H1 (cell line): ENCODE measurements at regions not wholly inside any gene's neighbourhood (a gene's known extent, or its start where the extent isn't known, plus 50 kb on each side); places are given as distances from the start of the nearest gene placed in this dataset.

Experiments used
- CTCF ChIA-PET: fragments of 300-600 bp; sonication (Branson Sonifier 250); formaldehyde crosslinking; loops from one replicate; lab custom pipeline; 2021; ENCODE audit not compliant: partially characterized antibody; lab: Charles Lee
- POLR2A ChIA-PET: fragments of 300-600 bp; sonication (Branson Sonifier 250); formaldehyde crosslinking; loops from one replicate; lab custom pipeline; 2021; ENCODE audit warnings: inconsistent platforms; ENCODE audit not compliant: partially characterized antibody; lab: Charles Lee
- DNase-seq, 2 experiments: peaks; one replicate each; pipeline versions ENCODE4 v3.0.0 to v3.0.0-alpha.2; 2010 to 2022; ENCODE audit warnings: low spot score in 2 of 2, low read depth in 1 of 2, mixed read lengths in 1 of 2
- FAIRE-seq: peaks from 2 replicates; lab custom pipeline; 2011; peaks lifted over from hg19 to GRCh38; lab: Jason Lieb, UNC
- H2AFZ ChIP-seq: 2 replicates; pipeline ENCODE4 v1.8.1; 2012; ENCODE audit warnings: low read length, inconsistent platforms
- H2AK5ac ChIP-seq: 2 replicates; pipeline ENCODE4 v1.6.1; 2013; ENCODE audit warnings: low read depth, low read length
- H2BK120ac ChIP-seq: replicated peaks from 2 replicates; pipeline ENCODE3; 2013; ENCODE audit warnings: low read depth, low read length, inconsistent platforms
- H2BK12ac ChIP-seq: 2 replicates; pipeline ENCODE4 v1.6.1; 2013; ENCODE audit warnings: low read depth, low read length
- H2BK15ac ChIP-seq: 2 replicates; pipeline ENCODE4 v1.6.1; 2013; ENCODE audit warnings: low read length
- H2BK20ac ChIP-seq: 2 replicates; pipeline ENCODE4 v1.6.1; 2013; ENCODE audit warnings: low read length
- H2BK5ac ChIP-seq: 2 replicates; pipeline ENCODE4 v1.6.1; 2013; ENCODE audit warnings: low read depth, low read length
- H3K14ac ChIP-seq: 2 replicates; pipeline ENCODE4 v1.6.1; 2013; ENCODE audit warnings: inconsistent platforms; ENCODE audit not compliant: insufficient read length
- H3K18ac ChIP-seq: 2 replicates; pipeline ENCODE4 v1.6.1; 2013; ENCODE audit warnings: low read length; ENCODE audit errors: extremely low read depth
- H3K23ac ChIP-seq: 2 replicates; pipeline ENCODE4 v1.6.1; 2013; ENCODE audit warnings: inconsistent platforms; ENCODE audit not compliant: insufficient read length
- H3K23me2 ChIP-seq: 2 replicates; pipeline ENCODE4 v1.6.1; 2013; ENCODE audit warnings: low read depth, low read length
- H3K27ac ChIP-seq: 2 replicates; pipeline ENCODE4 v1.6.1; 2011; ENCODE audit warnings: low read depth, low read length, inconsistent platforms
- H3K27me3 ChIP-seq, 4 experiments: replicated peaks in 1 of 4; 1 replicate in 1 of 4; 2 replicates in 3 of 4; pipeline versions ENCODE4 v1.6.1 to v1.8.1; 2011 to 2013; ENCODE audit warnings: low read length in 3 of 4, mild to moderate bottlenecking in 3 of 4, inconsistent platforms in 2 of 4, mixed read lengths in 2 of 4, moderate library complexity in 1 of 4; ENCODE audit not compliant: control insufficient read depth in 3 of 4, insufficient read depth in 3 of 4; ENCODE audit errors: extremely low read depth in 1 of 4
- H3K36me3 ChIP-seq, 4 experiments: 2 replicates each; pipeline versions ENCODE4 v1.6.1 to v1.8.1; 2011 to 2013; ENCODE audit warnings: mild to moderate bottlenecking in 4 of 4, low read length in 3 of 4, moderate library complexity in 2 of 4, control low read depth in 1 of 4, inconsistent platforms in 1 of 4; ENCODE audit not compliant: insufficient read depth in 4 of 4, control insufficient read depth in 2 of 4
- H3K4ac ChIP-seq: replicated peaks from 2 replicates; pipeline ENCODE3; 2013; ENCODE audit warnings: low read length, low read depth, mixed read lengths, inconsistent platforms; ENCODE audit not compliant: insufficient read length
- H3K4me1 ChIP-seq, 4 experiments: replicated peaks in 1 of 4; 1 replicate in 1 of 4; 2 replicates in 3 of 4; pipeline versions ENCODE4 v1.6.1 to v1.8.1; 2011 to 2013; ENCODE audit warnings: low read length in 3 of 4, inconsistent platforms in 2 of 4, mixed read lengths in 1 of 4; ENCODE audit not compliant: insufficient read depth in 4 of 4, control insufficient read depth in 3 of 4
- H3K4me2 ChIP-seq, 2 experiments: 2 replicates each; pipeline versions ENCODE4 v1.6.1 to v1.8.1; 2011 to 2013; ENCODE audit warnings: low read depth in 2 of 2, low read length in 2 of 2, control low read depth in 1 of 2, inconsistent platforms in 1 of 2, mild to moderate bottlenecking in 1 of 2; ENCODE audit not compliant: insufficient read depth in 1 of 2
- H3K4me3 ChIP-seq, 4 experiments: fragments of 200-600, 300-600 bp in 1 of 4; sonication (generic), shearing (Covaris generic), sonication (Bioruptor Twin) in 1 of 4; 2 replicates each; pipeline versions ENCODE4 v1.5.1 to v1.8.1; 2011 to 2016; ENCODE audit warnings: low read length in 4 of 4, low read depth in 3 of 4, control low read depth in 2 of 4, inconsistent platforms in 2 of 4, mild to moderate bottlenecking in 2 of 4, mixed read lengths in 1 of 4, moderate library complexity in 1 of 4; ENCODE audit not compliant: insufficient read depth in 2 of 4; ENCODE audit errors: extremely low read depth in 1 of 4
- H3K56ac ChIP-seq: replicated peaks from 2 replicates; pipeline ENCODE3; 2013; ENCODE audit warnings: low read depth, mild to moderate bottlenecking, mixed read lengths, low read length, inconsistent platforms; ENCODE audit not compliant: insufficient read length
- H3K79me1 ChIP-seq: 2 replicates; pipeline ENCODE4 v1.6.1; 2013; ENCODE audit warnings: low read depth, low read length, control low read depth
- H3K79me2 ChIP-seq, 2 experiments: 2 replicates each; pipeline versions ENCODE4 v1.6.1 to v1.8.1; 2012 to 2013; ENCODE audit warnings: low read length in 2 of 2, mild to moderate bottlenecking in 2 of 2, inconsistent platforms in 1 of 2; ENCODE audit not compliant: insufficient read depth in 2 of 2, control insufficient read depth in 1 of 2
- H3K9ac ChIP-seq, 4 experiments: replicated peaks in 1 of 4; 1 replicate in 1 of 4; 2 replicates in 3 of 4; pipeline versions ENCODE4 v1.6.1 to v1.8.1; 2011 to 2013; ENCODE audit warnings: low read depth in 3 of 4, low read length in 3 of 4, control low read depth in 2 of 4, mild to moderate bottlenecking in 2 of 4, moderate library complexity in 2 of 4, inconsistent platforms in 1 of 4; ENCODE audit errors: extremely low read depth in 1 of 4
- H3K9me3 ChIP-seq, 2 experiments: 2 replicates each; pipeline versions ENCODE4 v1.6.1 to v1.8.1; 2012 to 2013; ENCODE audit warnings: mild to moderate bottlenecking in 2 of 2, moderate library complexity in 2 of 2, control low read depth in 1 of 2, inconsistent platforms in 1 of 2, low read depth in 1 of 2, low read length in 1 of 2, mixed read lengths in 1 of 2; ENCODE audit not compliant: insufficient read depth in 2 of 2
- H4K20me1 ChIP-seq, 2 experiments: replicated peaks in 1 of 2; 2 replicates each; pipeline versions ENCODE3 to v1.8.1; 2011 to 2013; ENCODE audit warnings: inconsistent platforms in 2 of 2, low read length in 2 of 2, mild to moderate bottlenecking in 1 of 2; ENCODE audit not compliant: insufficient read depth in 2 of 2, control insufficient read depth in 1 of 2
- H4K5ac ChIP-seq: 2 replicates; pipeline ENCODE4 v1.6.1; 2013; ENCODE audit warnings: low read length, low read depth, mixed read lengths, inconsistent platforms; ENCODE audit not compliant: insufficient read length
- H4K8ac ChIP-seq: 2 replicates; pipeline ENCODE4 v1.8.0; 2013; ENCODE audit warnings: mild to moderate bottlenecking, moderate library complexity, low read length, inconsistent platforms; ENCODE audit not compliant: insufficient read depth; ENCODE audit errors: extremely low read depth
- H4K91ac ChIP-seq: replicated peaks from 2 replicates; pipeline ENCODE3; 2013; ENCODE audit warnings: low read length, mixed read lengths, inconsistent platforms; ENCODE audit not compliant: insufficient read length
- JUND ChIP-seq: IDR thresholded peaks from 2 replicates; pipeline ENCODE4 v1.6.1; 2011; ENCODE audit warnings: mild to moderate bottlenecking, improper control_type of control experiment, low read length
- TEAD4 ChIP-seq: IDR thresholded peaks from 2 replicates; pipeline ENCODE4 v1.6.1; 2012; ENCODE audit warnings: low read depth, low read length, inconsistent platforms, mixed read lengths
- WGBS, 2 experiments: shearing (Covaris generic) in 1 of 2; methylation state at CpG; one replicate each; pipeline versions ENCODE4 v1.1.6 to v1.1.7; 2013 to 2015; ENCODE audit warnings: low lambda C conversion rate in 2 of 2, mixed read lengths in 2 of 2, inconsistent platforms in 1 of 2, low coverage in 1 of 2, missing lambda C conversion rate in 1 of 2; ENCODE audit not compliant: insufficient replicate concordance in 2 of 2, insufficient coverage in 1 of 2, insufficient read length in 1 of 2; ENCODE audit errors: extremely low coverage in 1 of 2, missing lambda C conversion rate in 1 of 2; 5-methylcytosine and 5-hydroxymethylcytosine counted together
- TF ChIP-seq, protein P1 (sequence below), 3 experiments: IDR thresholded peaks; 1 replicate in 2 of 3; 2 replicates in 1 of 3; pipeline versions ENCODE4 v1.5.1 to v1.6.1; 2011; ENCODE audit warnings: low read length in 3 of 3, mild to moderate bottlenecking in 3 of 3, inconsistent platforms in 2 of 3, low read depth in 1 of 3, moderate library complexity in 1 of 3; ENCODE audit not compliant: insufficient read depth in 1 of 3; ENCODE audit errors: control extremely low read depth in 1 of 3

DNA sequence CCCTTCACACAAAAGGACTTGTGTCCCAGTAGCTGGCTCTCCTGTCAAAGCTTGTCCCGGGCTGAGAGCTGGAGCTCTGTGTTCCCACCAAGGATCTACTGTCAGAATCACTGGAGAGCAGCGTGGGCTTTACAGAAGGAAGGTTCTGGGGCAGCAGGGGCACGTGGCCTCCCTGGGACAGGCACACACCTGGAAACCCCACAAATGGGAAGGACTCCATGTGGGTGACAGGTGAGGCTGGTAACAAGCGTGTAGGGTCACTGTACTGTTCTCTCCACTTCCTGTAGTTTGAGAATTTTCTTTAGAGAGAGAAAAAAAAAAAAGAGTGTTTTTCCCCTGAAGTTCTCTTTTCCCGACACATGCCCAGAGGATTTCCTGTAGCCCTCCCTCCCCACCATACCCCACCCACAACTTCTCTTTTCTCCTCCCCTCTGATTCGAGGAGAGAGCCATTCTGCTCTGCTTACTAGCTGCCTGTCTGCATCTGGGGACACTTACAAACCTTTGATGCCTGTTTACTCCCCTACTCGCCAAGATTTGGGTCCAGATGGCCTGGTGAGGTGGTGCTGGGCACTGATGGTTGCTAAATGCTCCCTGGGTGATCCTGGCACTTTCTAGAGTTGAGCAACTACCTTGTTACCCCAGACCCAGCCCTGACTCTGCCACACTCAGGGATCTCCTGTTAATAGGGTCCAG is 84.1 kb upstream of the SIRPA start:
- Histone ChIP-seq H3K4me2 (no peak overlapping the region; a peak in 1 of 4 replicates), H3K23me2 (peaks cover 1% of the 10 kb centered on the region; the same call in 1 of the 2 replicates), H3K56ac (no peak overlapping the region), H3K4me3 (no peak overlapping the region)
- 79% methylated on average over 6 of the region's 7 CpGs; no CpG with 5 or more reads in 1 of the 2 experiments for WGBS, 2 experiments
- POLR2A ChIA-PET = interaction anchor here (0.6 to 2.2 kb wide), 5 partner anchors 7 to 54 kb away, joined by 3 to 14 read pairs (median 3); no protein-coding TSS in a partner anchor
- TF ChIP-seq, protein P1, sequence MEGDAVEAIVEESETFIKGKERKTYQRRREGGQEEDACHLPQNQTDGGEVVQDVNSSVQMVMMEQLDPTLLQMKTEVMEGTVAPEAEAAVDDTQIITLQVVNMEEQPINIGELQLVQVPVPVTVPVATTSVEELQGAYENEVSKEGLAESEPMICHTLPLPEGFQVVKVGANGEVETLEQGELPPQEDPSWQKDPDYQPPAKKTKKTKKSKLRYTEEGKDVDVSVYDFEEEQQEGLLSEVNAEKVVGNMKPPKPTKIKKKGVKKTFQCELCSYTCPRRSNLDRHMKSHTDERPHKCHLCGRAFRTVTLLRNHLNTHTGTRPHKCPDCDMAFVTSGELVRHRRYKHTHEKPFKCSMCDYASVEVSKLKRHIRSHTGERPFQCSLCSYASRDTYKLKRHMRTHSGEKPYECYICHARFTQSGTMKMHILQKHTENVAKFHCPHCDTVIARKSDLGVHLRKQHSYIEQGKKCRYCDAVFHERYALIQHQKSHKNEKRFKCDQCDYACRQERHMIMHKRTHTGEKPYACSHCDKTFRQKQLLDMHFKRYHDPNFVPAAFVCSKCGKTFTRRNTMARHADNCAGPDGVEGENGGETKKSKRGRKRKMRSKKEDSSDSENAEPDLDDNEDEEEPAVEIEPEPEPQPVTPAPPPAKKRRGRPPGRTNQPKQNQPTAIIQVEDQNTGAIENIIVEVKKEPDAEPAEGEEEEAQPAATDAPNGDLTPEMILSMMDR (IDR thresholded peaks at IDR 0.05; ENCODE audit: control extremely low read depth in 1 of 3, insufficient read depth in 1 of 3, low read depth in 1 of 3, low read length in 3 of 3) = no peak
- TF ChIP-seq JUND = no peak
- no peak for TF ChIP-seq TEAD4
- TF ChIP-seq, all 59 proteins: peak for 0
- H2BK5ac ChIP-seq = peak overlapping the region; percentile 48; the same call in 1 of the 2 replicates
- no peak overlapping the region for H3K23ac ChIP-seq
- no peak overlapping the region for H4K8ac ChIP-seq
- FAIRE-seq (no peak), DNase-seq (no peak)
- H3K27ac ChIP-seq = no peak overlapping the region
- H4K20me1 ChIP-seq = no peaks in the 10 kb centered on the region
- H3K4ac ChIP-seq = no peak overlapping the region
- peaks cover 0 to 2% (median 0%) of the 10 kb centered on the region in 4 experiments; a peak in 2 of 7 replicates for H3K27me3 ChIP-seq
- CTCF ChIA-PET = interaction anchor here (0.5 to 3.6 kb wide), 5 partner anchors 10 to 490 kb away, joined by 3 to 21 read pairs (median 3); no protein-coding TSS in a partner anchor
- H2BK20ac ChIP-seq = peak overlapping the region; percentile 52; the same call in 1 of the 2 replicates
- H3K79me1 ChIP-seq = no peaks in the 10 kb centered on the region
- H3K79me2 ChIP-seq = no peaks in the 10 kb centered on the region
- H2BK15ac ChIP-seq = peak overlapping the region; percentile 48; the same call in 1 of the 2 replicates
- peak overlapping the region; percentile 82; the same call in 1 of the 2 replicates for H2BK12ac ChIP-seq
- H2AFZ ChIP-seq = no peak overlapping the region
- H2AK5ac ChIP-seq = no peak overlapping the region
- peaks cover 9 to 15% (median 11%) of the 10 kb centered on the region in 4 experiments for H3K4me1 ChIP-seq
- H3K14ac ChIP-seq = no peak overlapping the region
- no peak overlapping the region for H3K9ac ChIP-seq
- H3K36me3 ChIP-seq = no peaks in the 10 kb centered on the region
- no peaks in the 10 kb centered on the region for H3K9me3 ChIP-seq
- H4K91ac ChIP-seq = peak overlapping the region; percentile 22
- H2BK120ac ChIP-seq = peak overlapping the region; percentile 13
- H3K18ac ChIP-seq = peak overlapping the region; percentile 57; the same call in 1 of the 2 replicates
- H4K5ac ChIP-seq = no peak overlapping the region
